ENCODE measurements at regions not wholly inside any gene's neighbourhood (a gene's known extent, or its start where the extent isn't known, plus 50 kb on each side); places are given as distances from the start of the nearest gene placed in this dataset.

- TF ChIP-seq TEAD4 (IDR thresholded peaks at IDR 0.05; ENCODE audit: low read depth, low read length) (no peak), MAX (IDR thresholded peaks at IDR 0.05) (no peak), CTCF (IDR thresholded peaks at IDR 0.05; ENCODE audit: control extremely low read depth in 1 of 3, insufficient read depth in 1 of 3, low read depth in 1 of 3, low read length in 3 of 3) (no peak), POLR2A (IDR thresholded peaks at IDR 0.05; ENCODE audit: control extremely low read depth in 1 of 2, low read depth in 2 of 2, low read length in 2 of 2) (no peak), ZNF274 (IDR thresholded peaks at IDR 0.05; ENCODE audit: borderline replicate concordance, extremely low read depth, low read length) (no peak), BRCA1 (IDR thresholded peaks at IDR 0.05; ENCODE audit: low read depth, low read length) (no peak), TAF1 (IDR thresholded peaks at IDR 0.05; ENCODE audit: low read depth, low read length) (no peak), GTF2F1 (IDR thresholded peaks at IDR 0.05; ENCODE audit: borderline replicate concordance, low read depth, low read length) (no peak), HDAC2 (IDR thresholded peaks at IDR 0.05; ENCODE audit: borderline replicate concordance in 1 of 2, low read depth in 2 of 2, low read length in 2 of 2) (no peak), GABPA (IDR thresholded peaks at IDR 0.05; ENCODE audit: borderline replicate concordance, insufficient read depth, low read length) (no peak), EGR1 (IDR thresholded peaks at IDR 0.05; ENCODE audit: borderline replicate concordance, low read depth, low read length) (no peak), POU5F1 (IDR thresholded peaks at IDR 0.05; ENCODE audit: low read depth, low read length) (no peak), EZH2 (IDR thresholded peaks at IDR 0.05; ENCODE audit: low read depth, low read length, severe bottlenecking) (no peak), RFX5 (IDR thresholded peaks at IDR 0.05; ENCODE audit: borderline replicate concordance, low read depth, low read length) (no peak)
Measured at GRCh38 chrX:127466211-127466610, 586.0 kb downstream of the ACTRT1 start.
